KMS-11 (cell line): ENCODE measurements at regions not wholly inside any gene's neighbourhood (a gene's known extent, or its start where the extent isn't known, plus 50 kb on each side); places are given as distances from the start of the nearest gene placed in this dataset.

Experiments
- H2AFZ ChIP-seq: fragments of 200-600 bp; sonication (generic); 2 replicates; pipeline ENCODE4 v1.6.1; 2016; ENCODE audit warnings: antibody characterized with exemption, mixed run types, low read depth
- H3K27ac ChIP-seq: fragments of 200-600 bp; sonication (generic); 2 replicates; pipeline ENCODE4 v1.6.1; 2016; ENCODE audit warnings: mild to moderate bottlenecking, mixed run types
- H3K27me3 ChIP-seq: fragments of 200-600 bp; sonication (generic); 2 replicates; pipeline ENCODE4 v1.6.1; 2017; ENCODE audit warnings: mild to moderate bottlenecking, low read depth, mixed run types, moderate library complexity; ENCODE audit not compliant: insufficient read depth
- H3K36me3 ChIP-seq: fragments of 200-600 bp; sonication (generic); 2 replicates; pipeline ENCODE4 v1.6.1; 2017; ENCODE audit warnings: mild to moderate bottlenecking, mixed run types; ENCODE audit not compliant: insufficient read depth
- H3K4me1 ChIP-seq: fragments of 200-600 bp; sonication (generic); 2 replicates; pipeline ENCODE4 v1.6.1; 2016; ENCODE audit warnings: mild to moderate bottlenecking, low read depth, mixed run types; ENCODE audit not compliant: poor library complexity, severe bottlenecking
- H3K4me2 ChIP-seq: fragments of 200-600 bp; sonication (generic); 2 replicates; pipeline ENCODE4 v1.7.0; 2016; ENCODE audit warnings: mild to moderate bottlenecking, mixed run types
- H3K4me3 ChIP-seq: fragments of 200-600 bp; sonication (generic); IDR thresholded peaks from 2 replicates; pipeline ENCODE4 v1.6.1; 2017; ENCODE audit warnings: low read depth, low read length, mixed read lengths; ENCODE audit not compliant: insufficient read depth
- H3K79me2 ChIP-seq: fragments of 200-600 bp; sonication (generic); 2 replicates; pipeline ENCODE4 v1.6.1; 2016; ENCODE audit warnings: low read depth, mixed run types; ENCODE audit not compliant: insufficient read depth
- H3K9ac ChIP-seq: fragments of 200-600 bp; sonication (generic); 2 replicates; pipeline ENCODE4 v1.6.1; 2016; ENCODE audit warnings: mild to moderate bottlenecking, mixed run types
- H4K20me1 ChIP-seq: fragments of 200-600 bp; sonication (generic); 2 replicates; pipeline ENCODE4 v1.6.1; 2016; ENCODE audit warnings: mild to moderate bottlenecking, mixed run types; ENCODE audit not compliant: insufficient read depth
- CTCF ChIP-seq: fragments of 200-600 bp; sonication (generic); conservative IDR thresholded peaks from 2 replicates; pipeline ENCODE4 v1.6.1; 2017; ENCODE audit warnings: low read depth, mild to moderate bottlenecking, antibody characterized with exemption, low read length, moderate library complexity, mixed read lengths

- Histone ChIP-seq H3K36me3 (no peaks in the 10 kb centered on the region), H3K4me2 (no peak overlapping the region), H3K4me1 (no peaks in the 10 kb centered on the region), H4K20me1 (no peaks in the 10 kb centered on the region), H3K27ac (no peak overlapping the region), H3K9ac (no peak overlapping the region), H3K4me3 (no peak overlapping the region), H3K27me3 (no peaks in the 10 kb centered on the region), H2AFZ (no peak overlapping the region), H3K79me2 (no peaks in the 10 kb centered on the region)
- TF ChIP-seq CTCF, result no peak
Measured at GRCh38 chr12:24697295-24697694, 251.6 kb downstream of the BCAT1 start.

- no peak for TF ChIP-seq CTCF
- no peak overlapping the region for H3K9ac ChIP-seq
Measured at GRCh38 chr12:24696800-24697199, 252.1 kb downstream of the BCAT1 start.

GRCh38 chr12:24695657-24696329 is 253.1 kb downstream of the BCAT1 start:
- no peak overlapping the region for H3K4me2 ChIP-seq
- H3K9ac ChIP-seq, result no peak overlapping the region

More at GRCh38 chr12:24696800-24697199, 252.1 kb downstream of the BCAT1 start:
- no peaks in the 10 kb centered on the region for H3K36me3 ChIP-seq
- no peak overlapping the region for H3K4me2 ChIP-seq
- H4K20me1 ChIP-seq, result no peaks in the 10 kb centered on the region
- H3K27me3 ChIP-seq, result no peaks in the 10 kb centered on the region
- no peaks in the 10 kb centered on the region for H3K79me2 ChIP-seq
- H3K27ac ChIP-seq, result no peak overlapping the region
- no peak overlapping the region for H2AFZ ChIP-seq
- no peak overlapping the region for H3K4me3 ChIP-seq
- no peaks in the 10 kb centered on the region for H3K4me1 ChIP-seq

GRCh38 chr12:24695103-24695502 is 253.8 kb downstream of the BCAT1 start:
- H3K4me2 ChIP-seq, result no peak overlapping the region
- H3K27me3 ChIP-seq, result no peaks in the 10 kb centered on the region
- H3K79me2 ChIP-seq, result no peaks in the 10 kb centered on the region
- no peaks in the 10 kb centered on the region for H4K20me1 ChIP-seq
- no peak overlapping the region for H2AFZ ChIP-seq
- no peak overlapping the region for H3K9ac ChIP-seq
- no peak overlapping the region for H3K4me3 ChIP-seq
- no peaks in the 10 kb centered on the region for H3K36me3 ChIP-seq
- H3K4me1 ChIP-seq, result no peaks in the 10 kb centered on the region
- no peak overlapping the region for H3K27ac ChIP-seq
- TF ChIP-seq CTCF, result no peak

More at GRCh38 chr12:24695657-24696329, 253.1 kb downstream of the BCAT1 start:
- Histone ChIP-seq H3K4me3 (no peak overlapping the region), H3K27me3 (no peaks in the 10 kb centered on the region), H3K27ac (no peak overlapping the region), H3K36me3 (no peaks in the 10 kb centered on the region), H2AFZ (no peak overlapping the region), H3K4me1 (no peaks in the 10 kb centered on the region), H4K20me1 (no peaks in the 10 kb centered on the region), H3K79me2 (no peaks in the 10 kb centered on the region)
- no peak for TF ChIP-seq CTCF
